Fibroblast of lung (primary cell): ENCODE measurements at regions not wholly inside any gene's neighbourhood (a gene's known extent, or its start where the extent isn't known, plus 50 kb on each side); places are given as distances from the start of the nearest gene placed in this dataset.

Experiments used
- CTCF ChIP-seq, 2 donors: IDR thresholded peaks in 1 of 2; conservative IDR thresholded peaks in 1 of 2; 1 replicate in 1 of 2; 2 replicates in 1 of 2; pipeline ENCODE4 v1.5.1; 2011 to 2012; ENCODE audit warnings: low read length in 2 of 2, control low read depth in 1 of 2, inconsistent platforms in 1 of 2, low read depth in 1 of 2, mild to moderate bottlenecking in 1 of 2
- EZH2 ChIP-seq: IDR thresholded peaks from 2 replicates; pipeline ENCODE4 v1.5.1; 2012; ENCODE audit warnings: low read length, control low read depth, mild to moderate bottlenecking; ENCODE audit errors: missing control alignments

- TF ChIP-seq CTCF (conservative IDR thresholded peaks at IDR 0.05 in 1 of 2, IDR thresholded peaks at IDR 0.05 in 1 of 2; ENCODE audit: low read depth in 1 of 2, low read length in 2 of 2) (no peak), EZH2 (no peak)
Measured at GRCh38 chr20:6835609-6836008, 68.1 kb downstream of the BMP2 start.
